GM20000 (cell line): ENCODE measurements at regions not wholly inside any gene's neighbourhood (a gene's known extent, or its start where the extent isn't known, plus 50 kb on each side); places are given as distances from the start of the nearest gene placed in this dataset.
A peak's percentile ranks its signal among the peaks of the same experiment; 100 is the strongest.

Experiments
- DNase-seq: peaks from one replicate; pipeline ENCODE4 v3.0.0; 2012; ENCODE audit warnings: low spot score
- TF ChIP-seq, protein P1 (sequence below): IDR thresholded peaks from 2 replicates; pipeline ENCODE4 v1.5.1; 2012; ENCODE audit warnings: mild to moderate bottlenecking, control low read depth; ENCODE audit errors: extremely low read depth, missing control alignments

DNA sequence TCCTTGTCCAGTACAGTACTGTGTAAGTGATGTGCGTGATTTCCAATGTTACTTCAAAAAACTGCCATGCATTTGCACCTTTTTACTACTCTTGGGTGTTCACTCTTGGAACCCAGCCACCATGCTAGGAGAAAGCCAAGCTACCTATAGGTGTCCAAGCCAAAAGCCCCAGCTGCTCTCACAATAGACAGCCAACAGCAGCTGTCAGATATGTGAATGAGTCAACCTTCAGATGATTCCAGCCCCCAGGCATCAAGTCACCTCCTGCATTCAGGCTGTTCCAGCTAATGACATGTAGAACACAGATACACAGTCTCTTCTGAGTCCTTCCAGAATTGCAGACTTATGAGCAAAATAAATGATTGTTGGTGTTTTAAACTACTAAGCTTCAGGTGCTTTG lies 417.7 kb upstream of the TGFBR2 start:
- TF ChIP-seq, protein P1, sequence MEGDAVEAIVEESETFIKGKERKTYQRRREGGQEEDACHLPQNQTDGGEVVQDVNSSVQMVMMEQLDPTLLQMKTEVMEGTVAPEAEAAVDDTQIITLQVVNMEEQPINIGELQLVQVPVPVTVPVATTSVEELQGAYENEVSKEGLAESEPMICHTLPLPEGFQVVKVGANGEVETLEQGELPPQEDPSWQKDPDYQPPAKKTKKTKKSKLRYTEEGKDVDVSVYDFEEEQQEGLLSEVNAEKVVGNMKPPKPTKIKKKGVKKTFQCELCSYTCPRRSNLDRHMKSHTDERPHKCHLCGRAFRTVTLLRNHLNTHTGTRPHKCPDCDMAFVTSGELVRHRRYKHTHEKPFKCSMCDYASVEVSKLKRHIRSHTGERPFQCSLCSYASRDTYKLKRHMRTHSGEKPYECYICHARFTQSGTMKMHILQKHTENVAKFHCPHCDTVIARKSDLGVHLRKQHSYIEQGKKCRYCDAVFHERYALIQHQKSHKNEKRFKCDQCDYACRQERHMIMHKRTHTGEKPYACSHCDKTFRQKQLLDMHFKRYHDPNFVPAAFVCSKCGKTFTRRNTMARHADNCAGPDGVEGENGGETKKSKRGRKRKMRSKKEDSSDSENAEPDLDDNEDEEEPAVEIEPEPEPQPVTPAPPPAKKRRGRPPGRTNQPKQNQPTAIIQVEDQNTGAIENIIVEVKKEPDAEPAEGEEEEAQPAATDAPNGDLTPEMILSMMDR, result no peak
- no peak for DNase-seq

DNA sequence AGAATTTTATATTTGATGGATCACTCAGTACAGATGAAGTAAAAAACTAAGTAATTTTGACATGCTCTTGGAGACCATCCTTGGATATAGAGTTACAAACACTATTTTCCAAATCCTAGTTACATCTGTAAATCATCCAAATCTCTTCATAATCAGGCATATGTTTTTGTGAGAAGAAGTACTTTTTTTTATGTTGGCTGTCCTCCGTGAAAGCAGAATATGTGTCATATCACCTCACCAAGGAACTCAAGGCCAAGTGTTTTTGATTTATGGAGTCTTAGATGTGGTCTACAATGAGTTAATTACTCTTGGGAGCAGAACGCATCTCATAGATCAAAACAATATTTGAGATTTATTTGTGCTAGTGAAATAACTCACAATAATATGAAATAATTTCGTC lies 416.5 kb upstream of the TGFBR2 start:
- TF ChIP-seq, protein P1, result no peak

DNA sequence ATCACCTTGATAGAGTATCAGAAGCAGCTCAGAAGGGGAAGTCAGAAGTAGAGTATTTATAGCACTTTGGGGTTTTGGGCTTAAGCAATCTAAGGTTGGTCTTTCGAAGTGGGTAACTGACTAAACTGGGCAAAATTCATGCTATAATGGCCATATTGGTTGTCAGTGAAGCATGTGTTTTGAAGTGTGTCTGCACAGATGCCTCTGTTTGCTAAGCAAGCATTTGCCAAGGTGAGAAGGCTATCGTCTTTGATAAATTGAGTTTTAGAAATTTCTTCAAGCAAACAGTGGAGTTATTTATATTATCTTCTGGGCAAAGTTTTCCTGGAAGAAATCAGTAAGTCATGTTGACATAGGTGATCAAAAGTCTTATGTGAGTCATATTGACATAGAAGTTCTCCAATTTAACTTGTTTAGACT lies 412.8 kb upstream of the TGFBR2 start:
- DNase-seq, result no peak
- TF ChIP-seq, protein P1, result no peak

More for the DNA sequence above, 416.5 kb upstream of the TGFBR2 start:
- no peak for DNase-seq

DNA sequence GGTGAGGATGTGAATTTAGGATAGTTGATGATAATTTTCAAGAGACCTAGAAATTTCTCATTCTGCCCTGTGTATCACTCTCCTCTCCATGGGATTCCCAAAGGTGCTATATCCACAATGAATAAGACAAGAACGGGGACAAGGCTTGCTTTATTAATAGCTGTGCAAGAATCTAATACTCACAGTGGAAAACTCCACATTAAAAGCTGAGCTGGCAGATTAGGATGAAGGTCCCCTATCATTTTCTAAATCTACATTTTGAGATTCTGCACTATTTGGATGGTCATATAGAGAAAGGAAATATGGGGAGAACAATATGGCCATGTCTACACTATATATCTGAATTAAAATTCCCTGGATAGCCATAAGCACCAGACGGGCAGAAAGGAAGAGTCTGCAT lies 411.0 kb upstream of the TGFBR2 start:
- TF ChIP-seq, protein P1, result no peak
- no peak for DNase-seq

DNA sequence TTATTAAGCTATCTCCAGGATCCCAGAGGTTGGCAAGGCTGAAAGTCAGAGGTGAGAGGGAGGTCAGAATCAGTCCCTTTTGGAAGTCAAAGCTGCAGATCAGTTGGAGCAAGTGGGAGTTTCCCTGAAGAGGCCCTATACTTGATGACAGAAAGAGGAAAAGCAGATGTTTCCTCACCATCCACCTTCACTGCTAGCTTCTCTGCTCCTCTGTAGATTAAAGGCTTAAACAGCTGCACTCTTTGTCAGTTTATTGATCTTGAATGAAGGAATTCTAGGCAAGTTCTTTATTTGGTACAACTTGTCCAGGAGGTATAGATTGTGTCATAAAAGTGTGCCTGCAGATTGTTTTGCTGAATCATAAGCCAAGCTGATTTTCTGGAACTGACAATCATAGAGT lies 408.2 kb upstream of the TGFBR2 start:
- TF ChIP-seq, protein P1, result no peak
- no peak for DNase-seq

DNA sequence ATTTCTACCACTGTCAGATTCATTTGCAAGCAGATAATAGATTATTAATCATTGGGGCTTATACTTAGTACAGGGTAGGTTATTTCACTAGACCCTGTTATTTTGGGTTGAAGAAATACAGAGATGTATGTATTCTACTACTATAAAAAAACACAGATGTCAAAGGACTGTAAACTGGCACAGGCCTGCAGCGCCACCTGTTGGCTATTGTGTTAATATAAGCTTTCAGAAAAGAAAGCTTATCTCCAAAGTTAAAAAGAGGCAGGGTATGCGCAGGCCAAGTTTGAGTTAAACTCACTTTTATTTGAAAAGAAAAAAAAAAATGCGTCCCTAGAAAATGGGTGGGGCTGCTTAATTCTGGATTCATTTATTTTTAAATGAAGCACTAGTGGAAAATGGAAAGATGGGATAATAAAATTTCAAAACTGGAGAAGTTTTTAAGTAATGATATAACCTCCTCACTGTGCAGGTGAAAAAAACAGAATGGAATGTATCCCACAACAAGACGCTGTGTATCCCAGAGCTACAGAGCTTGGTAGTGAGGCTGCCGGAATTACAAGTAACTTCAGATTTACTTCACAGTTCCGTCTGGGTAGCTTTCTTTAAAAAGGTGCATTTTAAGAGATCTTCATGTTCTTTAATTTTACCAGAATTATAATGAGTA lies 407.2 kb upstream of the TGFBR2 start:
- TF ChIP-seq, protein P1, result peak; percentile 68
- DNase-seq, result peak; percentile 30

DNA sequence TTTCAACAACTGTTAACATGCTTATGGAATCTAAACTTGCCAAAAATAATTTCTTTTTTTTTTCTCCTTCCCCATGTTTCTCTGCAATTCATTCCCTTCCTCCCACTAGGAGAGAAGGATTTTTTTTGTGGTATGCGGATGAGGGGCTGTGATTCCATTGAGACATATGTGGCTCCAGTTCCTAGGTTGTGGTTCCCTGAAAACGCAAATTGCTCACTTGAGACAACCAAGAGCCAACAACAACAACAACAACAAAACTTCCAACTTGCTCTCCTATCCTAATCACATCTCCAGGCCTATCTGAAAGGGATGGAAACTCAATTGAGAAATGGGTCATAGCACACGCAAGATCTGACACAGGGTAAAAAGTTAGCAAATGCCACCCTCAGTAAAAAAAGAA lies 406.5 kb upstream of the TGFBR2 start:
- no peak for DNase-seq
- TF ChIP-seq, protein P1, result no peak
